DMS53 treated with DMSO at 0.1 percent for 48 hours (cell line): ENCODE measurements at regions not wholly inside any gene's neighbourhood (a gene's known extent, or its start where the extent isn't known, plus 50 kb on each side); places are given as distances from the start of the nearest gene placed in this dataset.

Experiments
- DNase-seq: peaks from one replicate; lab custom pipeline; 2025; ENCODE audit not compliant: unreplicated experiment; lab: John Stamatoyannopoulos, UW

- DNase-seq: no peak
These were observed 233.4 kb upstream of the NLRP1 start for GRCh38 chr17:5817475-5818395.

GRCh38 chr17:5819396-5819795 lies 235.1 kb upstream of the NLRP1 start:
- DNase-seq: no peak

- no peak for DNase-seq
These were observed 235.8 kb upstream of the NLRP1 start for GRCh38 chr17:5819921-5820685.

- DNase-seq: no peak
These were observed 236.6 kb upstream of the NLRP1 start for GRCh38 chr17:5820721-5821456.

GRCh38 chr17:5821803-5822202 lies 237.5 kb upstream of the NLRP1 start:
- no peak for DNase-seq

- no peak for DNase-seq
These were observed 238.2 kb upstream of the NLRP1 start for GRCh38 chr17:5822281-5823060.

- no peak for DNase-seq
These were observed 238.9 kb upstream of the NLRP1 start for GRCh38 chr17:5823219-5823618.

- no peak for DNase-seq
These were observed 241.5 kb upstream of the NLRP1 start for GRCh38 chr17:5825717-5826330.

GRCh38 chr17:5826384-5826783 lies 242.1 kb upstream of the NLRP1 start:
- DNase-seq: no peak

GRCh38 chr17:5830921-5831320 lies 239.3 kb upstream of the WSCD1 start:
- DNase-seq: no peak

- no peak for DNase-seq
These were observed 237.3 kb upstream of the WSCD1 start for GRCh38 chr17:5832886-5833285.

GRCh38 chr17:5837055-5837491 lies 233.1 kb upstream of the WSCD1 start:
- no peak for DNase-seq

- DNase-seq: no peak
These were observed 231.4 kb upstream of the WSCD1 start for GRCh38 chr17:5838661-5839300.

- no peak for DNase-seq
These were observed 229.2 kb upstream of the WSCD1 start for GRCh38 chr17:5840811-5841446.

- DNase-seq: no peak
These were observed 228.3 kb upstream of the WSCD1 start for GRCh38 chr17:5841862-5842261.

- DNase-seq: no peak
These were observed 226.7 kb upstream of the WSCD1 start for GRCh38 chr17:5843366-5844026.

- DNase-seq: no peak
These were observed 224.2 kb upstream of the WSCD1 start for GRCh38 chr17:5846001-5846400.

GRCh38 chr17:5854871-5855554 lies 215.2 kb upstream of the WSCD1 start:
- DNase-seq: no peak
